ENCODE measurements at regions not wholly inside any gene's neighbourhood (a gene's known extent, or its start where the extent isn't known, plus 50 kb on each side); places are given as distances from the start of the nearest gene placed in this dataset.

GRCh38 chr7:87007038-87007437, 52.4 kb downstream of the ELAPOR2 start:
- TF ChIP-seq CTCF (IDR thresholded peaks at IDR 0.05): no peak
- no peak for TF ChIP-seq POLR2AphosphoS5 (IDR thresholded peaks at IDR 0.05)
- no peak for TF ChIP-seq POLR2A (IDR thresholded peaks at IDR 0.05)
- TF ChIP-seq EP300 (IDR thresholded peaks at IDR 0.05): no peak

GRCh38 chr7:87004956-87005355, 54.5 kb downstream of the ELAPOR2 start:
- no peak for TF ChIP-seq POLR2AphosphoS5 (IDR thresholded peaks at IDR 0.05)
- no peak for TF ChIP-seq EP300 (IDR thresholded peaks at IDR 0.05)
- no peak for TF ChIP-seq POLR2A (IDR thresholded peaks at IDR 0.05)
- no peak for TF ChIP-seq CTCF (IDR thresholded peaks at IDR 0.05)
- Histone ChIP-seq H3K4me3 (no peak overlapping the region), H3K9me3 (no peaks in the 10 kb centered on the region), H3K27ac (no peak overlapping the region), H3K27me3 (no peaks in the 10 kb centered on the region), H3K4me1 (peaks cover 0 to 20% (median 9%) of the 10 kb centered on the region in 4 donors), H3K36me3 (no peaks in the 10 kb centered on the region)
- DNase-seq: no peak
- intact Hi-C loops (cut with DNase I; ENCODE audit: low total_unique reads): no loop called here
- WGBS, 5 donors: 78 to 86% (median 83%) methylated on average over 1 of the region's 1 CpG

More at GRCh38 chr7:87007038-87007437, 52.4 kb downstream of the ELAPOR2 start:
- Histone ChIP-seq H3K9me3 (no peaks in the 10 kb centered on the region), H3K27ac (no peak overlapping the region), H3K36me3 (no peaks in the 10 kb centered on the region), H3K27me3 (no peaks in the 10 kb centered on the region), H3K4me1 (peaks cover 0 to 6% (median 3%) of the 10 kb centered on the region in 4 donors), H3K4me3 (no peak overlapping the region)
- DNase-seq: no peak
- intact Hi-C loops (cut with DNase I; ENCODE audit: low total_unique reads): no loop called here

GRCh38 chr7:87003872-87004798, 55.3 kb downstream of the ELAPOR2 start:
- TF ChIP-seq POLR2AphosphoS5 (IDR thresholded peaks at IDR 0.05) (no peak), EP300 (IDR thresholded peaks at IDR 0.05) (no peak), CTCF (IDR thresholded peaks at IDR 0.05) (no peak), POLR2A (IDR thresholded peaks at IDR 0.05) (no peak)
- intact Hi-C loops (cut with DNase I; ENCODE audit: low total_unique reads): no loop called here

GRCh38 chr7:87001214-87001613, 58.2 kb downstream of the ELAPOR2 start:
- Histone ChIP-seq H3K27ac (no peak overlapping the region), H3K4me1 (peaks cover 0 to 21% (median 10%) of the 10 kb centered on the region in 4 donors), H3K9me3 (no peaks in the 10 kb centered on the region), H3K36me3 (no peaks in the 10 kb centered on the region), H3K27me3 (no peaks in the 10 kb centered on the region), H3K4me3 (no peak overlapping the region)
- WGBS, 5 donors: 68 to 84% (median 72%) methylated on average over 2 of the region's 2 CpGs
- TF ChIP-seq EP300 (IDR thresholded peaks at IDR 0.05) (no peak), CTCF (IDR thresholded peaks at IDR 0.05) (no peak), POLR2AphosphoS5 (IDR thresholded peaks at IDR 0.05) (no peak), POLR2A (IDR thresholded peaks at IDR 0.05) (no peak)
- intact Hi-C loops (cut with DNase I; ENCODE audit: low total_unique reads): no loop called here
- DNase-seq: no peak

More at GRCh38 chr7:87003872-87004798, 55.3 kb downstream of the ELAPOR2 start:
- H3K4me3 ChIP-seq: peak overlapping the region in 1 of 4 donors; percentile 1
- no peaks in the 10 kb centered on the region for H3K36me3 ChIP-seq
- DNase-seq: no peak
- H3K27ac ChIP-seq: no peak overlapping the region
- 45 to 57% (median 53%) methylated on average over 9 of the region's 9 CpGs for WGBS, 5 donors
- H3K27me3 ChIP-seq: no peaks in the 10 kb centered on the region
- H3K9me3 ChIP-seq: no peaks in the 10 kb centered on the region
- H3K4me1 ChIP-seq: peaks cover 0 to 21% (median 10%) of the 10 kb centered on the region in 4 donors

Data from stomach (tissue), 8 donors.